Loucy (cell line): ENCODE measurements at regions not wholly inside any gene's neighbourhood (a gene's known extent, or its start where the extent isn't known, plus 50 kb on each side); places are given as distances from the start of the nearest gene placed in this dataset.

Experiments
- H2AFZ ChIP-seq: fragments of 200-600 bp; sonication (generic); 2 replicates; pipeline ENCODE4 v1.6.0; 2016; ENCODE audit warnings: antibody characterized with exemption, mild to moderate bottlenecking, low read length, moderate library complexity
- H3F3A ChIP-seq: fragments of 200-600 bp; 2 replicates; pipeline ENCODE4 v1.6.0; 2016; ENCODE audit warnings: antibody characterized with exemption, low read depth, mild to moderate bottlenecking
- H3K27me3 ChIP-seq: fragments of 200-600 bp; sonication (generic); 2 replicates; pipeline ENCODE4 v1.6.1; 2014; ENCODE audit warnings: low read length, mild to moderate bottlenecking; ENCODE audit not compliant: insufficient read depth, poor library complexity, severe bottlenecking
- H3K36me3 ChIP-seq: fragments of 200-600 bp; sonication (generic); 2 replicates; pipeline ENCODE4 v1.6.1; 2016; ENCODE audit warnings: low read length; ENCODE audit not compliant: insufficient read depth
- H3K4me1 ChIP-seq: fragments of 200-600 bp; sonication (generic); 2 replicates; pipeline ENCODE4 v1.5.1; 2014; ENCODE audit warnings: low read length, mild to moderate bottlenecking; ENCODE audit not compliant: insufficient read depth, poor library complexity, severe bottlenecking
- H3K4me2 ChIP-seq: fragments of 200-600 bp; sonication (generic); 2 replicates; pipeline ENCODE4 v1.6.0; 2014; ENCODE audit warnings: antibody characterized with exemption, low read length, low read depth, mild to moderate bottlenecking; ENCODE audit not compliant: poor library complexity, severe bottlenecking
- H3K4me3 ChIP-seq: fragments of 200-600 bp; sonication (generic); 2 replicates; pipeline ENCODE4 v1.5.1; 2014; ENCODE audit warnings: low read length, mild to moderate bottlenecking, mixed read lengths; ENCODE audit not compliant: poor library complexity, severe bottlenecking
- H3K79me2 ChIP-seq: fragments of 200-600 bp; sonication (generic); 2 replicates; pipeline ENCODE4 v1.6.1; 2014; ENCODE audit warnings: low read length; ENCODE audit not compliant: insufficient read depth
- H3K9ac ChIP-seq: fragments of 200-600 bp; sonication (generic); 2 replicates; pipeline ENCODE4 v1.6.0; 2014; ENCODE audit warnings: mild to moderate bottlenecking, low read depth, low read length, moderate library complexity; ENCODE audit not compliant: poor library complexity, severe bottlenecking
- H3K9me2 ChIP-seq: fragments of 200-600 bp; sonication (generic); replicated peaks from 2 replicates; pipeline ENCODE4 v1.6.1; 2016; ENCODE audit warnings: low read depth, low read length, mixed read lengths
- H3K9me3 ChIP-seq: fragments of 200-600 bp; sonication (generic); 2 replicates; pipeline ENCODE4 v1.6.1; 2014; ENCODE audit warnings: mild to moderate bottlenecking, antibody characterized with exemption, low read length, low read depth; ENCODE audit not compliant: insufficient read depth
- H4K20me1 ChIP-seq: fragments of 200-600 bp; sonication (generic); 2 replicates; pipeline ENCODE4 v1.6.0; 2014; ENCODE audit warnings: antibody characterized with exemption, low read length, mild to moderate bottlenecking; ENCODE audit not compliant: insufficient read depth, poor library complexity, severe bottlenecking
- CTCF ChIP-seq: fragments of 200-600 bp; sonication (generic); conservative IDR thresholded peaks from 2 replicates; pipeline ENCODE4 v1.5.1; 2014; ENCODE audit warnings: mild to moderate bottlenecking, antibody characterized with exemption, low read length
- EZH2phosphoT487 ChIP-seq: fragments of 200-600 bp; IDR thresholded peaks from 2 replicates; pipeline ENCODE4 v1.6.1; 2018; ENCODE audit warnings: antibody characterized with exemption, mild to moderate bottlenecking, moderate library complexity, borderline replicate concordance

- no peaks in the 10 kb centered on the region for H3K36me3 ChIP-seq
- no peak overlapping the region for H3K9ac ChIP-seq
- H3K9me2 ChIP-seq = no peaks in the 10 kb centered on the region
- no peaks in the 10 kb centered on the region for H3K4me1 ChIP-seq
- no peaks in the 10 kb centered on the region for H3K79me2 ChIP-seq
- H4K20me1 ChIP-seq = no peaks in the 10 kb centered on the region
- no peaks in the 10 kb centered on the region for H3K27me3 ChIP-seq
- H3K4me2 ChIP-seq = no peak overlapping the region
- H3F3A ChIP-seq = no peaks in the 10 kb centered on the region
- H2AFZ ChIP-seq = no peak overlapping the region
- peaks cover 16% of the 10 kb centered on the region; the same call in 1 of the 2 replicates for H3K9me3 ChIP-seq
- TF ChIP-seq CTCF (no peak), EZH2phosphoT487 (no peak)
- no peak overlapping the region for H3K4me3 ChIP-seq
These were observed 74.2 kb upstream of the ATP2B1 start for GRCh38 chr12:89782807-89783206.

GRCh38 chr12:89781946-89782550 is 73.4 kb upstream of the ATP2B1 start:
- Histone ChIP-seq H3K9ac (no peak overlapping the region), H3K9me3 (peaks cover 15% of the 10 kb centered on the region; the same call in 1 of the 2 replicates), H3K4me2 (no peak overlapping the region), H3K9me2 (no peaks in the 10 kb centered on the region), H3K36me3 (no peaks in the 10 kb centered on the region), H3K27me3 (no peaks in the 10 kb centered on the region), H3K4me3 (no peak overlapping the region), H4K20me1 (no peaks in the 10 kb centered on the region), H2AFZ (no peak overlapping the region), H3K79me2 (no peaks in the 10 kb centered on the region), H3K4me1 (no peaks in the 10 kb centered on the region), H3F3A (no peaks in the 10 kb centered on the region)
- TF ChIP-seq CTCF = no peak
- TF ChIP-seq EZH2phosphoT487 = no peak

GRCh38 chr12:89781156-89781555 is 72.5 kb upstream of the ATP2B1 start:
- Histone ChIP-seq H3K4me2 (no peak overlapping the region), H3K4me1 (no peaks in the 10 kb centered on the region), H3K79me2 (no peaks in the 10 kb centered on the region), H2AFZ (no peak overlapping the region), H4K20me1 (no peaks in the 10 kb centered on the region), H3K27me3 (no peaks in the 10 kb centered on the region), H3F3A (no peaks in the 10 kb centered on the region), H3K9me2 (no peaks in the 10 kb centered on the region), H3K4me3 (no peak overlapping the region), H3K36me3 (no peaks in the 10 kb centered on the region), H3K9me3 (peaks cover 6% of the 10 kb centered on the region; the same call in 1 of the 2 replicates), H3K9ac (no peak overlapping the region)
- TF ChIP-seq CTCF = no peak
- TF ChIP-seq EZH2phosphoT487 = no peak
